ENCODE measurements at regions not wholly inside any gene's neighbourhood (a gene's known extent, or its start where the extent isn't known, plus 50 kb on each side); places are given as distances from the start of the nearest gene placed in this dataset.

DNA sequence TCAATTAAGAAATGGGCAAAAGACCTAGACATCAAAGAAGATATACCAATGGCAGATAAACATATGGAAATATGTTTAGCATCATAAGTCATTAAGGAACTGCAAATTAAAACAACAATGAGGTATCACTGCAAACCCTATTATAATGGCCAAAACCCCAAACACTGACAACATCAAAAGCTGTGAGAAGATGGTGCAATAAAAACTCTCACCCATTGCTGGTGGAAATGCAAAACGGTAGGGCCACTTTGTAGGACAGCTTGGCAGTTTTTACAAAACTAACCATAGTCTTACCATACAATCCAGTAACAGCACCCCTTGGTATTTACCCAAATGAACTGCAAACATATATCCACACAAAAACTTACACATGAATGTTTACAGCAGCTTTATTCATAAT is 213.1 kb downstream of the UBE2E3 start:
- TF ChIP-seq POLR2AphosphoS5 (IDR thresholded peaks at IDR 0.05; ENCODE audit: insufficient read depth in 1 of 2, low read depth in 1 of 2): no peak
- TF ChIP-seq, protein P1, sequence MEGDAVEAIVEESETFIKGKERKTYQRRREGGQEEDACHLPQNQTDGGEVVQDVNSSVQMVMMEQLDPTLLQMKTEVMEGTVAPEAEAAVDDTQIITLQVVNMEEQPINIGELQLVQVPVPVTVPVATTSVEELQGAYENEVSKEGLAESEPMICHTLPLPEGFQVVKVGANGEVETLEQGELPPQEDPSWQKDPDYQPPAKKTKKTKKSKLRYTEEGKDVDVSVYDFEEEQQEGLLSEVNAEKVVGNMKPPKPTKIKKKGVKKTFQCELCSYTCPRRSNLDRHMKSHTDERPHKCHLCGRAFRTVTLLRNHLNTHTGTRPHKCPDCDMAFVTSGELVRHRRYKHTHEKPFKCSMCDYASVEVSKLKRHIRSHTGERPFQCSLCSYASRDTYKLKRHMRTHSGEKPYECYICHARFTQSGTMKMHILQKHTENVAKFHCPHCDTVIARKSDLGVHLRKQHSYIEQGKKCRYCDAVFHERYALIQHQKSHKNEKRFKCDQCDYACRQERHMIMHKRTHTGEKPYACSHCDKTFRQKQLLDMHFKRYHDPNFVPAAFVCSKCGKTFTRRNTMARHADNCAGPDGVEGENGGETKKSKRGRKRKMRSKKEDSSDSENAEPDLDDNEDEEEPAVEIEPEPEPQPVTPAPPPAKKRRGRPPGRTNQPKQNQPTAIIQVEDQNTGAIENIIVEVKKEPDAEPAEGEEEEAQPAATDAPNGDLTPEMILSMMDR (IDR thresholded peaks at IDR 0.05): no peak
- TF ChIP-seq POLR2A (IDR thresholded peaks at IDR 0.05): no peak

All from vagina (tissue), 2 donors.